ENCODE measurements at regions not wholly inside any gene's neighbourhood (a gene's known extent, or its start where the extent isn't known, plus 50 kb on each side); places are given as distances from the start of the nearest gene placed in this dataset.

- DNase-seq (ENCODE audit: low spot score), result no peak
- no peak overlapping the region for H3K27ac ChIP-seq
- TF ChIP-seq CTCF (IDR thresholded peaks at IDR 0.05), result no peak
- H3K4me3 ChIP-seq, result no peak overlapping the region
Measured at GRCh38 chr12:107553211-107553765, 132.3 kb upstream of the PWP1 start.

GRCh38 chr12:107554941-107555340 lies 130.7 kb upstream of the PWP1 start:
- DNase-seq (ENCODE audit: low spot score), result no peak
- TF ChIP-seq CTCF (IDR thresholded peaks at IDR 0.05), result no peak
- no peak overlapping the region for H3K4me3 ChIP-seq
- H3K27ac ChIP-seq, result no peak overlapping the region

GRCh38 chr12:107557026-107557425 lies 128.6 kb upstream of the PWP1 start:
- TF ChIP-seq CTCF (IDR thresholded peaks at IDR 0.05), result no peak
- DNase-seq (ENCODE audit: low spot score), result no peak
- Histone ChIP-seq H3K4me3 (no peak overlapping the region), H3K27ac (no peak overlapping the region)

GRCh38 chr12:107557589-107558100 lies 128.0 kb upstream of the PWP1 start:
- no peak for TF ChIP-seq CTCF (IDR thresholded peaks at IDR 0.05)
- DNase-seq (ENCODE audit: low spot score), result no peak
- H3K4me3 ChIP-seq, result no peak overlapping the region
- H3K27ac ChIP-seq, result no peak overlapping the region

GRCh38 chr12:107558141-107558815 lies 127.3 kb upstream of the PWP1 start:
- no peak for TF ChIP-seq CTCF (IDR thresholded peaks at IDR 0.05)
- Histone ChIP-seq H3K27ac (no peak overlapping the region), H3K4me3 (no peak overlapping the region)
- no peak for DNase-seq (ENCODE audit: low spot score)

- no peak overlapping the region for H3K27ac ChIP-seq
- no peak overlapping the region for H3K4me3 ChIP-seq
- no peak for TF ChIP-seq CTCF (IDR thresholded peaks at IDR 0.05)
- DNase-seq (ENCODE audit: low spot score), result no peak
Measured at GRCh38 chr12:107558816-107559382, 126.7 kb upstream of the PWP1 start.
